C4-2B (cell line): ENCODE measurements at regions not wholly inside any gene's neighbourhood (a gene's known extent, or its start where the extent isn't known, plus 50 kb on each side); places are given as distances from the start of the nearest gene placed in this dataset.

ENCODE experiments used
- CTCF ChIP-seq: fragments of 450-650 bp; conservative IDR thresholded peaks from 2 replicates; pipeline ENCODE4 v1.5.1; 2017; ENCODE audit warnings: mild to moderate bottlenecking
- ZFX ChIP-seq: fragments of 450-650 bp; IDR thresholded peaks from 2 replicates; pipeline ENCODE4 v1.6.1; 2017

- TF ChIP-seq CTCF (no peak), ZFX (no peak)
Observed at GRCh38 chr4:19164334-19164733, 1087.4 kb upstream of the SLIT2 start.
